Medulla oblongata (tissue), 1 donor: ENCODE measurements at regions not wholly inside any gene's neighbourhood (a gene's known extent, or its start where the extent isn't known, plus 50 kb on each side); places are given as distances from the start of the nearest gene placed in this dataset.
A peak's percentile ranks its signal among the peaks of the same experiment; 100 is the strongest.
"Not testable (repeated sequence)": the region's sequence is repeated elsewhere in the genome, so short reads cannot be mapped to it uniquely, and the experiment has no call there.

Experiments used
- DNase-seq: peaks from one replicate; pipeline ENCODE4 v3.0.0-alpha.2; 2015; ENCODE audit errors: extremely low spot score

DNA sequence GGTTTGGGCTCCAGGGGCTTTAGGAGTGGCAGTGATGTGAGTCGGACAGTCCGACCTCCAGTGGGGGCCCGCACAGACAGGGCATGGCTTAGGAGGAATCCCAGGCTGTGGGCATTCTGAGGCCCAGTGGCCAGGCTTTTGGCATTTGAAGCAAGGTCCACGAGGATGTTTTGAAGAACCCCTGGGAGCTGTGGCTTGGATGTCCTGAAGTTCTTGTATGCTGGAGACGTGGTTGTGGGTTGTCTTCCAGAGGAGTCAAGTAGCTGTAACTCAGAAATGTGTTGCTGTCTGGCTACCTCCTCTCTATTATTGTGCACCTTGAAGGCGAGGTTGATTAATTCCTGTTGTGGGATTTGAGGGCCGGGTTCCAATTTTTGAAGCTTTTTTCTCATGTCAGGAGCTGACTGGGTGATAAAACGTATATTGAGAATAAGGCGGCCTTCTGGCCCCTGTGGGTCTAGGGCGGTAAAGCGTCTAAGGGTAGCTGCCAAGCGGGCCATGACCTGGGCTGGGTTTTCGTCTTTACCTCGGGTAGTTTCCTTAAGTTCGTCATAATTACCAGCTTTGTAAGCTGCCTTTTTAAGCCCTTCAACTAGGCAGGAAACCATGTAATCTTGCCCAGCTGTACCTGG, 67.3 kb upstream of the EZR start:
- not testable (repeated sequence) for DNase-seq

- not testable (repeated sequence) for DNase-seq
Measured at GRCh38 chr6:158881884-158882283, 62.7 kb upstream of the EZR start.

GRCh38 chr6:158881276-158881675, 62.1 kb upstream of the EZR start:
- DNase-seq = not testable (repeated sequence)

DNA sequence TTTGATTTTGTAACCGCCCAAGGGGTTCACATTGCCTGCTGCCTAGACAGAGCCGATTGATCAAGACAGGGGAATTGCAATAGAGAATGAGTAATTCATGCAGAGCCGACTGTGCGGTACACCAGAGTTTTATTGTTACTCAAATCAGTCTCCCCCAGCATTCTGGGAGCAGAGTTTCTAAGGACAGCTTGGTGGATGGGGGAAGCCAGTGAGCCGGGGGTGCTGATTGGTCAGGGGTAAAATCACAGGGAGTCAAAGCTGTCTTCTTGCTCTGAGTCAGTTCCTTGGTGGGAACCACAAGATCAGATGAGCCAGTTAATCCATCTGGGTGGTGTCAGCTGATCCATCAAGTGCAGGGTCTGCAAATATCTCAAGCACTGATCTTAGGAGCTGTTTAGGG, 60.0 kb upstream of the EZR start:
- no peak for DNase-seq

GRCh38 chr6:158877716-158878115, 58.5 kb upstream of the EZR start:
- DNase-seq = no peak

DNA sequence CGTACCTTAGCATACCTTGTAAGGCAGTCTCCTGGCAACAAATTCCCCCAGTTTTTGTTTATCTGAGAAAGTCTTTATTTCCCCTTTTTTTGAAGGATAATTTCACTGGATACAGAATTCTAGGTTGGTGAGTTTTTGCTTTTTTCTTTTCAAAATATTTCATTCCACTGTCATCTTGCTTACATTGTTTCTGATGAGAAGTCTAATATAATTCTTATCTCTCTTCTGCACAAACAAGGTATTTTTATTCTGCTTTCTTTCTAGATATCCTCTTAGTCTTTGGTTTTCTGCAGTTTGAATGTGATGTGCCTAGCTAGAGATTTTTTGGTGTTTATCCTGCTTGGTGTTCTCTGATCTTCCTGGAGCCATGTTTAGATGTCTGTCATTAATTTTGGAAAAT, 57.7 kb upstream of the EZR start:
- DNase-seq = no peak

DNA sequence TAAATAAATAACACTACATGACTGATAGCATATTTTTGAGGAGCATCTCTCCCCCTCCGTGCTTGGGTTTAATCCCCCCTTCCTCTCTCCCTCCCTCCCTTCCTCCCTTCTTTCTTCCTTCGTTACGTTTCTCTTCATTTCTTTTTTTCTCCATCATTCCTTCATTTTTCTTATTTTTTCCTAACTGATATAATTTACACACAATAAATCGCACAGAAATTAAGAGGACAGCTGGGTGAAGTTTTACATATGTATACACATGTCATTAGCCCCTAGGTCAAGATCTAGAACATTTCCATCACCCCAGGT, 51.4 kb upstream of the EZR start:
- DNase-seq = no peak

DNA sequence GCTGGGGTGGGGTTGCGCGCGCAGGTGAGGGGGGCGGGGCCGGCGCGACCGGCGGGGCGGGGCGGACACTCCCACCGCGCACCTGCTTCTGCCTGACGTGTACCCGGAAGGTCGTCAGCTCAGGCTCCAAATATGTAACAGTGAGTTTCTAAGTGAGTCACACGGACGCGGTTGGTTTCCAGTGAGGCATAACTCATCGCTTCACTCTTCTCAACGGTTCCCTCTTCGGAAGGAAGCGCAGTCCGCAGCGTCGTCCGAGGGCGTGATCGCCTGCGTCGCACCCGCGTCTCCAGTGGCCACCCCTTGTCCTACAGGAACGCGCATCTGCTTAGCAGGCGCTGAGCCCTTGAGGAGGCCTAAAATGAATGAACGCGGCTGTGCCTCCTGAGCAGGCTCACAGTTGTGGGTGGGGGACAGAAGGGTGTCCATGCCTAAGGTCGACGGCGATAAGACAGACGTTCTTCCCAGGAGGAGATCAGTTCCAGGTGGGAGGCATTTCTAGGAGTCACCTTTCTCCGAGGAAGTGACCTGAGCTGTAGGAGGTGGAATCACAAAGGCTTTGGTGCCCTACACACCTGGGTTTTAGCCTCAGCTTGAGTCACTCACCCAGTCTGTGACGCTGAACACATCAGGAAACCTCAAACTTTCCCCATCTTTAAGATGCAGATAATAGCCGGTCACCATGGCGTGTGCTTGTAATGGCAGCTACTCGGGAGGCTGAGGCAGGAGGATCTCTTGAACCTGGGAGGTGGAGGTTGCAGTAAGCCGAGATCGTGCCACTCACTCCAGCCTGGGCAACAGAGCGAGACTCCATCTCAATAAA, 50.9 kb upstream of the EZR start:
- DNase-seq = peak; percentile 67

DNA sequence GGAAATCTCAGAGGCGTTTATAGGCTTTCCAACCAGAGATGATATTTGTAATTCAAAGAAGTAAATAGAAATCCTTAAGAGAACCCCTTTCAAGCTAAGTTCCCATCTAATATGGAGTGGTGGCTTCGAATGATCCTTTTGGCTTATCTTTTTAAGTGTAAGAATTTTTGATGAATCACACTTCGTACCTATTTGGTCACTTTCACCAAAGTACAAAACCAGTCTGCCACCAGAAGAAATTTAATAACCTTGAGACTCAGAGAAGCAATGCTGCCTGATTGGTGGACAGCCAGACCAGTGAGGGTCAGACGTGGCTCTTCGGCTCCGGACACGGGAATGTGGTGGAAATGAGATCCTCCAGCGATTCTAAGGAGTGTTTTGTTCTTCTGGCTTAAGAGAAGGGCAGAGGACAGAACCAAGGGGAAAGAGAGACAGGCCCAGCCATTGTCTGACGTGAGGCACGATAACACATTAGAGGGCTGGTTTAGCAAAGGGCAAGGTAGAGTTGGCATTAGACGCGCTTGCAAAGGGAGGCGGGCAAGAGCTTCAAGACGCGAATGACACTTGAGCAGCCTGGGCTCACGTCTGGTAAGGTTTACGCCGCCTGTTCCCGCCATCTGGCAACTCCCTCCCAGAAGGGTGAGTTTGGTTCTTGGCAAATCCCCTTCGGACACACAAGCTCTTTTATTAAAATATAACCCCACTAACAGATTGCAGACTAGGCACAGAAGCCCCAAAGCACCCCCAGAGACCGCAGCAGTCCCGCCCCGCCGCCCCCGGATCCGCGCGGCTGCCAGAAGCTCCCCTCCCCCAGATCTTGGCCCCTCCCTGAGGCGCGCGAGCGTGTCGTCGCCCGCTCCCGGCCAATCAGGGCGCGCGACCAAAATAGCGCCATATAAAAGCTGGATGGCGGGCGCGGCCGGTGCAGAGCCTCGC, 50.0 kb upstream of the EZR start:
- DNase-seq = no peak
